HEK293T (cell line): ENCODE measurements at regions not wholly inside any gene's neighbourhood (a gene's known extent, or its start where the extent isn't known, plus 50 kb on each side); places are given as distances from the start of the nearest gene placed in this dataset.

Experiments
- BHLHE40 ChIP-seq: fragments of 450-650 bp; IDR thresholded peaks from 2 replicates; pipeline ENCODE4 v1.6.1; 2016; ENCODE audit warnings: mild to moderate bottlenecking, moderate library complexity, borderline replicate concordance
- ELF4 ChIP-seq: fragments of 450-650 bp; IDR thresholded peaks from 2 replicates; pipeline ENCODE4 v1.6.1; 2017; ENCODE audit warnings: antibody characterized with exemption
- FOXA1 ChIP-seq: fragments of 450-650 bp; IDR thresholded peaks from 2 replicates; pipeline ENCODE4 v1.6.1; 2016; ENCODE audit warnings: mild to moderate bottlenecking
- HDGF ChIP-seq: fragments of 450-650 bp; IDR thresholded peaks from 2 replicates; pipeline ENCODE4 v1.6.1; 2017; ENCODE audit warnings: antibody characterized with exemption, borderline replicate concordance

DNA sequence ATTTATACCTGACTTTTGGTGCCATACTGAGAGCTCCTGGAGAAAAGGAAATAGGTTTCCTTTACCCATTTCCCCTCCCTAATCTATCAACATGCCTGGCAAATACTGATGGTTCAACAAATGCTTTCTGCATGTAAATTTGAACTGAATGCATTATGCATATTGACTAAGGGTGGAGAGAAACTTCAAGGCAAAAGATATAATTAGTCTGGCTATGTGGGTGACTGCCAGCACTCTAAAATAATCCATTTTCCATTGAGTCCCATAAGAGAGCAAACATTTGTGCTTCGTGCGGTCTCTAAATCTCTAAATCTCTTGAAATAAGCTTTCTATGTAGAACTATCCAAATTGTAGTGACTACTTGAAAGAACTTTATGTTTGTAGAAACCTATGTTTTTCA is 451.3 kb upstream of the LMCD1 start:
- no peak for TF ChIP-seq BHLHE40
- no peak for TF ChIP-seq ELF4
- no peak for TF ChIP-seq HDGF
- no peak for TF ChIP-seq FOXA1
